Gastroesophageal sphincter (tissue), 3 donors: ENCODE measurements at regions not wholly inside any gene's neighbourhood (a gene's known extent, or its start where the extent isn't known, plus 50 kb on each side); places are given as distances from the start of the nearest gene placed in this dataset.

Source experiments
- POLR2A ChIP-seq, 2 donors: fragments of 450-650 bp; IDR thresholded peaks; one replicate each; pipeline ENCODE4 v1.6.1; 2017; ENCODE audit warnings: antibody characterized with exemption in 2 of 2, mild to moderate bottlenecking in 2 of 2, moderate library complexity in 1 of 2
- POLR2AphosphoS5 ChIP-seq: sonication (generic); formaldehyde crosslinking; IDR thresholded peaks from one replicate; pipeline ENCODE4 v1.6.1; 2017; ENCODE audit warnings: antibody characterized with exemption
- TF ChIP-seq, protein P1 (sequence below), 4 experiments: fragments of 200-600 bp in 2 of 4; fragments of 450-650 bp in 2 of 4; sonication (generic) in 1 of 4; IDR thresholded peaks; one replicate each; pipeline ENCODE4 v1.5.1; 2017 to 2019; ENCODE audit warnings: antibody characterized with exemption in 4 of 4, mild to moderate bottlenecking in 2 of 4, moderate library complexity in 2 of 4

DNA sequence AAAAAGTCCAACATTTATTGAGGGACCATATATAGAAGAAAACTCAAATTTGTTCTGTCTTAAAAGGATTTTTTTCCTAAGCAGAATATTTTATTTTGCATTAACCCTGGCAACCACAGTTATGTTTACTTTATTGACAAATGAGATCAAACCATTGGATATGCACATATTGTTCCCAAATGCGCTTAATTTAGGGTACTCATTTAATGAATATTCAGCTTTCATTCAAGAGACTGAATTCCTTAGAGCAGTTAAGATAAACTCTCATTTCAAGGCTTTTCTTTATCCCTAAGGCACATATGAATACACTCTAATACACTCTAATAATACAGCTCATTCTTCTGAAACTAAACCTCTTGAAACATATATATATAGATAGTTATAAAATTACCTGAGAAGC, 150.2 kb downstream of the HMHB1 start:
- TF ChIP-seq POLR2AphosphoS5 = no peak
- TF ChIP-seq POLR2A (IDR thresholded peaks at IDR 0.05) = no peak
- TF ChIP-seq, protein P1, sequence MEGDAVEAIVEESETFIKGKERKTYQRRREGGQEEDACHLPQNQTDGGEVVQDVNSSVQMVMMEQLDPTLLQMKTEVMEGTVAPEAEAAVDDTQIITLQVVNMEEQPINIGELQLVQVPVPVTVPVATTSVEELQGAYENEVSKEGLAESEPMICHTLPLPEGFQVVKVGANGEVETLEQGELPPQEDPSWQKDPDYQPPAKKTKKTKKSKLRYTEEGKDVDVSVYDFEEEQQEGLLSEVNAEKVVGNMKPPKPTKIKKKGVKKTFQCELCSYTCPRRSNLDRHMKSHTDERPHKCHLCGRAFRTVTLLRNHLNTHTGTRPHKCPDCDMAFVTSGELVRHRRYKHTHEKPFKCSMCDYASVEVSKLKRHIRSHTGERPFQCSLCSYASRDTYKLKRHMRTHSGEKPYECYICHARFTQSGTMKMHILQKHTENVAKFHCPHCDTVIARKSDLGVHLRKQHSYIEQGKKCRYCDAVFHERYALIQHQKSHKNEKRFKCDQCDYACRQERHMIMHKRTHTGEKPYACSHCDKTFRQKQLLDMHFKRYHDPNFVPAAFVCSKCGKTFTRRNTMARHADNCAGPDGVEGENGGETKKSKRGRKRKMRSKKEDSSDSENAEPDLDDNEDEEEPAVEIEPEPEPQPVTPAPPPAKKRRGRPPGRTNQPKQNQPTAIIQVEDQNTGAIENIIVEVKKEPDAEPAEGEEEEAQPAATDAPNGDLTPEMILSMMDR (IDR thresholded peaks at IDR 0.05) = no peak
